GM18870 (cell line): ENCODE measurements at regions not wholly inside any gene's neighbourhood (a gene's known extent, or its start where the extent isn't known, plus 50 kb on each side); places are given as distances from the start of the nearest gene placed in this dataset.
A peak's percentile ranks its signal among the peaks of the same experiment; 100 is the strongest.
"Not testable (repeated sequence)": the region's sequence is repeated elsewhere in the genome, so short reads cannot be mapped to it uniquely, and the experiment has no call there.

Experiments
- ATAC-seq: cut with Tn5 transposase; IDR thresholded peaks from one replicate; pipeline ENCODE4 v1.9.1; 2021; ENCODE audit warnings: moderate library complexity; ENCODE audit not compliant: unreplicated experiment

GRCh38 chr18:39232937-39233336 is 1667.3 kb upstream of the CELF4 start:
- ATAC-seq = no peak

GRCh38 chr18:39232490-39232889 is 1666.9 kb upstream of the CELF4 start:
- no peak for ATAC-seq

DNA sequence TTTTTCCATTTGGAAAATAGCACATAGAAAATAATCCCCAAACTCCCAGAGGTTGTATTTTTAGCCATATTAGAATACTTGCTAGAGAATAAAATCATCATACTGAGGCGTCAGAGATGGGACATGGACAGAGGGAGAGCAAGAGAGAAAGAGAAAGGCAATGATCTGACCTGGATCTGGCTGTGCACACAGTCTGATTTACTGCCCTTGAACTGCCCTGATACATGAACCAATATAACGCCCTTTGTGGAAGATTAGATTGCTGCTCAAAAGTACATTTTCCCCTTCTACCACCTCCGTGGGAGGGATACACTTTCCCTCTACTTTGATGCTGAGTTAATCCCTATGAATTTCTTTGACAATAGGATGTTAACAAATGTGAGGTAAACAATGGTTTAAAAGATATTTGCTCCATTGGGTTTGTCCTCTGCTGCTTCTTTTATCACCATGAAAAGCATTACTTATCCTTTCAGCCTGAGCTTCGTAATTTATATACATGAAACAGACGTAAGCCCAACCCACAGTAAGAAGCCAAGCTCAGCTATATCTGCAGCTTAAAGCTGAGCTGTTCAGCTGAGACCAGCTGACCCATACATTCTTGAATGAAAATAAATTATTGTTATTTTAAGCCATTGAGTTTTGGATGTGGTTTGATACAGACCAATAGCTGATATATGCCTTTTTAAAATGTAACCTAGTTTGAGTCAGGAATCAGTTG is 1664.6 kb upstream of the CELF4 start:
- ATAC-seq = no peak

DNA sequence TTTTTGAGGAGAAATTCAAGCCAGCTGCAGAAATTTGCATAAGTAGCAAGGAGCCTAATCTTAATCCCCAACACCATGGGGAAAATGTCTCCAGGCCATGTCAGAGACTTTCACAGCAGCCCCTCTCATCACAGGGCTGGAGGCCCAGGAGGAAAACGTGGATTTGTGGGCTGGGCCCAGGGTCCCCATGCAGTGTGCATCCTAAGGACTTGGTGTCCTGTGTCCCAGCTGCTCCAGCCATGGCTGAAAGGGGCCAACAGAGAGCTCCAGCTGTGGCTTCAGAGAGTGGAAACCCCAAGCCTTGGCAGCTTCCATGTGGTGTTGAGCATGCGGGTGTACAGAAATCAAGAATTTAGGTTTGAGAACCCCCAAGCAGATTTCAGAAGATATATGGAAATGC is 1662.2 kb upstream of the CELF4 start:
- ATAC-seq = not testable (repeated sequence)

GRCh38 chr18:39225373-39225772 is 1659.8 kb upstream of the CELF4 start:
- ATAC-seq = no peak

GRCh38 chr18:39223283-39223682 is 1657.7 kb upstream of the CELF4 start:
- ATAC-seq = no peak

DNA sequence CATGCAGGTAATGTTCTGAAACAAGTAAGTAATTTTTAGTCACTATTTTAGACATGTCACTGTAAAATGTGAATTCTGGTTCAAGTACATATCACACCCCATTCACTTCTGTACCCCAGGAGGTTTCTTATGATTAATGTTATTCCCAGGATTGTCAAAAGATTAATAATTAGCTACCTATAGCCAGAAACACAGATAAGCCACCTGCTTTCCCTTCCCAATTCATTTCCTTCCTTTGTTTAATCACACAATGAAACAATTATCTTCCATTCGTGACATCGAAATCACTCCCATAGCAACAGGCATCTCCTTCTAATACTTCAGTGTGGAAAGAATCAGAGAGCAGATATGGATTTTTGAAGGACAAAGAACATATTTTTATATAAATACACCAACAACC is 1650.3 kb upstream of the CELF4 start:
- no peak for ATAC-seq

- no peak for ATAC-seq
Measured at GRCh38 chr18:39211461-39211860, 1645.9 kb upstream of the CELF4 start.

GRCh38 chr18:39209173-39209572 is 1643.6 kb upstream of the CELF4 start:
- no peak for ATAC-seq

DNA sequence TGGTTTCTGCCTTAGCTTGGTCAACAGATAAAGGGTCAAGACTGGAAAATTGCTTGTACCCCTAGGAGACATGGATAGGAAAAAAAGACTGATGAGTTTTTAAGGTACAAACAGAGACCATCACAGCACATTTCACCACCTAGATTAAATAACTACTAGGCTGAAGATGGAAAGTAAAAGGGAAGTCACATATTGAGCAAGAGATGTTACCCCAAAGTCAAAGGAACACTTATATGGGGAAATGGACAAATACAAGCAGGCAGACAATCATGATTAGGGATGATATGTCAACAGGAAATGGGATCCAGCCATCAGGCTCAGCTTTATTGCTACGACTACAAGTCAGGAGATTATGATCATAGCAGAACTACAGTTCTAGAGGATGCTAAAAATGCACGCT is 1643.1 kb upstream of the CELF4 start:
- no peak for ATAC-seq

- ATAC-seq = no peak
Measured at GRCh38 chr18:39208190-39208589, 1642.6 kb upstream of the CELF4 start.

- ATAC-seq = not testable (repeated sequence)
Measured at GRCh38 chr18:39206398-39207103, 1641.0 kb upstream of the CELF4 start.

GRCh38 chr18:39205565-39206195 is 1640.1 kb upstream of the CELF4 start:
- peak; percentile 61 for ATAC-seq

DNA sequence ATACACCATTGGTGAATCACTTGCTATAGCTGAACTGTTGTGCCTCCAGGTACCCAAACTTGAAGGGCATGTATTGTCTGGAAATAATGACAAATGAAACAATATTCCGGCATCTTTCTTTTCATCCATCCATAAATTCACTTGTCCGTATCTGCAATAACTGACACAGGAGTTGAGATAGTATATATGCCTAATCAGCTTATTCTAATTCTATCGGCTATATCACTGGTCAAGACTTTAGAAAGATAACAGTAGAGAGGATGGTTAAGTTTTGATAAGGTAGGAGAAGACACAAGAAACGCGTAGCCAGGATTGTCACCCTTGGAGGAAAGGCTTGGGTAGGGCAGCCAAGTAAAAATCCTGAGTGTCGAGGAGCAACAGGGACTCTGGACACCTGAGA is 1634.6 kb upstream of the CELF4 start:
- ATAC-seq = no peak

- ATAC-seq = no peak
Measured at GRCh38 chr18:39199231-39199855, 1633.7 kb upstream of the CELF4 start.

DNA sequence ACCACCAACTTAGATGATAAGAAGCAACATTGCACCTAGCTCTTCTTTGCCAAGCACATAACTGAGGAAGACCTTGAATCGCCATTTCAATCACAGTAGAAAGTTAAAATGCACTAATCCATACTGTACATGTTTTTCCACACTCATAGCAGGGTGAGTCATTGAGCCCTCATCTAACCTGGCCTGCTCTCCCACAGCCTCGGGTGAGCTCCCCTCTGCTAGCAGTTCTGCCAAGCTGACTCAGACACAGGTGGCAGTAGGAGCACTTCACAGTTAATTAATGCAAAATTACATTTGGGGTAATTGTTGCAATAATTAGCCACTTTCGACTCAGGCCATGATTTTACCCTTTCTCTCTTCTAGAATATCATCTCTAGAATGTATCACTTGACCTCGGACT is 1632.8 kb upstream of the CELF4 start:
- no peak for ATAC-seq

- no peak for ATAC-seq
Measured at GRCh38 chr18:39191931-39192330, 1626.3 kb upstream of the CELF4 start.

GRCh38 chr18:39191058-39191457 is 1625.5 kb upstream of the CELF4 start:
- ATAC-seq = no peak

DNA sequence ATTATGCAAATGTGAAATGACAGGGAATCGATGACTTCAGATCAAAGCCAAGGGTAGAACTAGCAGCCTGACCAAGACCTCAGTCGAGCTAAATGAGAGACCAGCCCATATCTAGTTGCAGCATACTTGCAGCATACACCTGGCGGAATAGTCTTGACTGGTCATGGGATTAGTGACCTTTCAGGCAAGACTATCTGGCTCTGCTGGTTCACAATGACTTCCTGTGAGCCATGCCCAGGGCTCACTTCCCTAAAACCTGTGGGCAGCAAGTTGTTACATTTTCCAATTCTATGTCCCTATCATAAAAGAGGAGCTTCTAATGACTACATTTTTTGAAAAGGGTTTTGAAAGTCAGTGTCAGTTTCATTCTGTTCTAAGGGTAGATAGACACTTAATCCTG is 1624.9 kb upstream of the CELF4 start:
- ATAC-seq = no peak

DNA sequence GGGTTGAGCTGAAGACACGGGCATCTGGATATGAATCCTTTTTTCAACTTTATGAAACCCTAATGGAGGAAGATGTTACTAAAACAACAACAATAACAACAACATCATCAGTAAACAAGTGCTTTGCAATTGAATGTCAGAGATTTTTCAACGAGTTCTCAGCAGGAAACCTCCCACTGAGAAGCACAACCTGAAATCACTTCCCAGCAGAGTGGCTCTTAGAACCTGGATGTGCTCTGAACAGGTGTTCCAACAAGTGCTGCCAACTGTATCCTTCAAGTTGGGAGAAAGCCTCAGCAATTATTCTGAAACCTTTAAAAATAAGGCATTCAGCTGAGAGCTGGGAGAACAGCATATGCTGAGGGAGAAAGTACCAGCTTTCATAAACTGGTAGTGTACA is 1622.7 kb upstream of the CELF4 start:
- ATAC-seq = no peak

DNA sequence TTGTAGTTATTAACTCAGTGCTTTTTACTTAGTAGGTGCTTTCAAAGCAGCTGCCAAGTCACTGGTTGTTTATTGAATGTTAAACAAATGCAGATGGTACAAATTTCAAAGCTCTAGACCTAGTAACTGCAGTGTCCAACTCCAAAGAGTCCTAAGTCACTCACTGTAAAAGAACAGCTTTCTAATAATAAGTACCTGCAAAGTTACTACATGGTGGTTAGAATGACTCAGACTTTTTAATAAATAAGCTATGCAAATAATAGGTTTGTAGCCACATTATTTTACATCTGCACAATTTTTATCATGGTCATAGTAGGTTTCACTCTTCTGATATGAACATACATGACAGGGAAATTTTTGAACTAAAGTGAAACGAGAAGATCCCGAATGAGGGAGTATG is 1620.4 kb upstream of the CELF4 start:
- ATAC-seq = no peak

GRCh38 chr18:39184176-39184575 is 1618.6 kb upstream of the CELF4 start:
- ATAC-seq = no peak
